Rectal smooth muscle tissue (tissue), 1 donor: ENCODE measurements at regions not wholly inside any gene's neighbourhood (a gene's known extent, or its start where the extent isn't known, plus 50 kb on each side); places are given as distances from the start of the nearest gene placed in this dataset.

Source experiments
- H3K27ac ChIP-seq: one replicate; pipeline ENCODE4 v1.7.0; 2013; ENCODE audit warnings: low read depth, low read length, inconsistent platforms
- H3K27me3 ChIP-seq: one replicate; pipeline ENCODE4 v1.7.0; 2013; ENCODE audit warnings: low read length; ENCODE audit not compliant: control insufficient read depth, insufficient read depth
- H3K36me3 ChIP-seq: one replicate; pipeline ENCODE4 v1.7.0; 2013; ENCODE audit warnings: low read length; ENCODE audit not compliant: control insufficient read depth, insufficient read depth
- H3K4me1 ChIP-seq: one replicate; pipeline ENCODE4 v1.7.0; 2013; ENCODE audit warnings: low read length; ENCODE audit not compliant: control insufficient read depth, insufficient read depth
- H3K4me3 ChIP-seq: one replicate; pipeline ENCODE4 v1.7.0; 2013; ENCODE audit warnings: low read length
- H3K9ac ChIP-seq: one replicate; pipeline ENCODE4 v1.7.0; 2013; ENCODE audit warnings: low read length

GRCh38 chr11:121762820-121763219 is 310.1 kb upstream of the SORL1-AS1 start:
- no peak overlapping the region for H3K4me3 ChIP-seq
- H3K36me3 ChIP-seq, result no peaks in the 10 kb centered on the region
- no peak overlapping the region for H3K27ac ChIP-seq
- no peaks in the 10 kb centered on the region for H3K4me1 ChIP-seq
- no peak overlapping the region for H3K9ac ChIP-seq
- no peaks in the 10 kb centered on the region for H3K27me3 ChIP-seq

- Histone ChIP-seq H3K27ac (no peak overlapping the region), H3K9ac (no peak overlapping the region), H3K36me3 (no peaks in the 10 kb centered on the region), H3K27me3 (no peaks in the 10 kb centered on the region), H3K4me3 (no peak overlapping the region), H3K4me1 (no peaks in the 10 kb centered on the region)
Observed at GRCh38 chr11:121761186-121761585, 308.4 kb upstream of the SORL1-AS1 start.

GRCh38 chr11:121757480-121758125 is 304.8 kb upstream of the SORL1-AS1 start:
- H3K9ac ChIP-seq, result no peak overlapping the region
- no peak overlapping the region for H3K27ac ChIP-seq
- H3K27me3 ChIP-seq, result no peaks in the 10 kb centered on the region
- H3K36me3 ChIP-seq, result no peaks in the 10 kb centered on the region
- peaks cover 9% of the 10 kb centered on the region for H3K4me1 ChIP-seq
- no peak overlapping the region for H3K4me3 ChIP-seq

- Histone ChIP-seq H3K4me1 (peaks cover 9% of the 10 kb centered on the region), H3K36me3 (no peaks in the 10 kb centered on the region), H3K27ac (no peak overlapping the region), H3K27me3 (no peaks in the 10 kb centered on the region), H3K4me3 (no peak overlapping the region), H3K9ac (no peak overlapping the region)
Observed at GRCh38 chr11:121755906-121756305, 303.1 kb upstream of the SORL1-AS1 start.

DNA sequence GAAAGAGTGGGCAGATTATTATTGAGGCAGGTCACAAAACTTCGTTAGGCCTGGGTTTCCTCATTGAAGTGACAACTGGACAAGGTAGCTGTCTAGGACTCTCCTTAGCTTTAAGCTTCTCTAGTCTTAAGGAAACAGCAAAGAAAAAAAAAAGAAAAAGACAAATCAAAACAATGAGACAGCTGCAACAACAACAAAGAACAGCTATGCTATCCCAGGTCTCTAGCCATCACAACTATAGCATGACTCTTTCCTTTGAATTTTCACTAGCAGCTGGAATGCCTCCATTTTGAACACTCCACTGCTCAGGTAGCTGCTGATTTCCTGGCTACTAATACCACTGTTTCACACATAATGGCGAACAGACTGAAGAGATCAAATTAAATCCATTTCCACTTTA is 302.4 kb upstream of the SORL1-AS1 start:
- no peaks in the 10 kb centered on the region for H3K27me3 ChIP-seq
- no peak overlapping the region for H3K27ac ChIP-seq
- H3K9ac ChIP-seq, result no peak overlapping the region

GRCh38 chr11:121754598-121754997 is 301.8 kb upstream of the SORL1-AS1 start:
- peak overlapping the region; percentile 45 for H3K27ac ChIP-seq
- no peak overlapping the region for H3K4me3 ChIP-seq
- no peaks in the 10 kb centered on the region for H3K27me3 ChIP-seq
- no peaks in the 10 kb centered on the region for H3K36me3 ChIP-seq
- peaks cover 12% of the 10 kb centered on the region for H3K4me1 ChIP-seq
- H3K9ac ChIP-seq, result no peak overlapping the region

More for the DNA sequence above, 302.4 kb upstream of the SORL1-AS1 start:
- Histone ChIP-seq H3K4me1 (peaks cover 9% of the 10 kb centered on the region), H3K4me3 (no peak overlapping the region), H3K36me3 (no peaks in the 10 kb centered on the region)

DNA sequence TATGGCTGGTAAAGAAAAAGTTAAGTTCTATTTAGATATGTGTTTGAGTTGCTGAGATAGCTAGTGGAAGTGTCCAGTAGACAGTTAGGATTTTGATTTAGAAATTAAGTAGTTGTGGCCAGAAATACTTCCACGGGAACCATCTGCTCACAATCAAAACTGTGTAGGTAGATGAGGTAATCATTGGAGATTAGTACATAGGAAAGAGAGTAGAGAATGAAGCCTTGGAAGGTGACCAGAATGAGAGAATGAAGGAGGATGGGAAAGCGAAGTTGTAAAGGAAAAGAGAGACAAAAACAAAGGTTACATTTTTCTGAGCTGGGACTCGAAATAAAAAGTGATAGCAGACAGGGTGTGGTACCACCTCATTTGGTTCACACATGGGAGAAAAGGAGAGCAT is 296.9 kb upstream of the SORL1-AS1 start:
- no peaks in the 10 kb centered on the region for H3K36me3 ChIP-seq
- no peak overlapping the region for H3K27ac ChIP-seq
- H3K27me3 ChIP-seq, result no peaks in the 10 kb centered on the region

GRCh38 chr11:121748068-121748467 is 295.3 kb upstream of the SORL1-AS1 start:
- no peak overlapping the region for H3K9ac ChIP-seq

More for the DNA sequence above, 296.9 kb upstream of the SORL1-AS1 start:
- Histone ChIP-seq H3K4me1 (peaks cover 5% of the 10 kb centered on the region), H3K9ac (no peak overlapping the region), H3K4me3 (no peak overlapping the region)

GRCh38 chr11:121743285-121743684 is 290.5 kb upstream of the SORL1-AS1 start:
- Histone ChIP-seq H3K36me3 (no peaks in the 10 kb centered on the region), H3K27ac (peak overlapping the region; percentile 82), H3K4me1 (peaks cover 28% of the 10 kb centered on the region), H3K27me3 (no peaks in the 10 kb centered on the region), H3K9ac (no peak overlapping the region), H3K4me3 (no peak overlapping the region)

More at GRCh38 chr11:121748068-121748467, 295.3 kb upstream of the SORL1-AS1 start:
- Histone ChIP-seq H3K27me3 (no peaks in the 10 kb centered on the region), H3K4me3 (no peak overlapping the region), H3K4me1 (peaks cover 3% of the 10 kb centered on the region), H3K36me3 (no peaks in the 10 kb centered on the region), H3K27ac (no peak overlapping the region)

GRCh38 chr11:121741761-121742361 is 289.1 kb upstream of the SORL1-AS1 start:
- Histone ChIP-seq H3K9ac (no peak overlapping the region), H3K27ac (peak overlapping the region; percentile 82), H3K4me1 (peaks cover 28% of the 10 kb centered on the region), H3K27me3 (no peaks in the 10 kb centered on the region), H3K4me3 (no peak overlapping the region), H3K36me3 (no peaks in the 10 kb centered on the region)

GRCh38 chr11:121741351-121741760 is 288.6 kb upstream of the SORL1-AS1 start:
- Histone ChIP-seq H3K9ac (no peak overlapping the region), H3K27ac (peak overlapping the region; percentile 82), H3K27me3 (no peaks in the 10 kb centered on the region), H3K4me1 (peaks cover 28% of the 10 kb centered on the region), H3K4me3 (no peak overlapping the region), H3K36me3 (no peaks in the 10 kb centered on the region)

DNA sequence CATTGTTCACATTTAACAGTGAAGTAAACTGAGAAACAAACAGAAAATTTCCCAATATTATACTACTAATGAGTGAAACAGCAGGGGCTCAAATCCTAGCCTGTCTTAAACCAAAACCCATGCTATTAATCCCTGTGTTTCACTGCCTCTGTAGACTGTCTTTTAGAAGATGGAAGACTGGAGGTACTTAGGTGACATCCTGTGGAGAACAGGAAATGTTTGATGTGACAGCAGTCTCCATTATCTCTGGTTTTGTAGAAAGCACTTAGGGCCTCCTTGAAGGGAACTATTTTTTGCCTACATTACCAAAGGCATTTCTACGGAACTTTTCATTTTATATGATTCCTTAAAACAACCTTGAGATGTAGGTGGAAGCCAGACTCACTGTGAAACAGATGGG is 288.1 kb upstream of the SORL1-AS1 start:
- Histone ChIP-seq H3K4me3 (no peak overlapping the region), H3K9ac (no peak overlapping the region), H3K27me3 (no peaks in the 10 kb centered on the region), H3K36me3 (no peaks in the 10 kb centered on the region), H3K4me1 (peaks cover 28% of the 10 kb centered on the region), H3K27ac (peak overlapping the region; percentile 82)

GRCh38 chr11:121733858-121734257 is 281.1 kb upstream of the SORL1-AS1 start:
- Histone ChIP-seq H3K36me3 (no peaks in the 10 kb centered on the region), H3K27me3 (no peaks in the 10 kb centered on the region), H3K4me3 (no peak overlapping the region), H3K9ac (no peak overlapping the region), H3K4me1 (no peaks in the 10 kb centered on the region), H3K27ac (no peak overlapping the region)
